Brain microvascular endothelial cell (primary cell): ENCODE measurements at regions not wholly inside any gene's neighbourhood (a gene's known extent, or its start where the extent isn't known, plus 50 kb on each side); places are given as distances from the start of the nearest gene placed in this dataset.

Experiments used
- DNase-seq: peaks from one replicate; pipeline ENCODE4 v3.0.0-alpha.2; 2020
- H3K27ac ChIP-seq: fragments of 250-450 bp; sonication (Bioruptor Pico); 2 replicates; pipeline ENCODE4 v1.5.1; 2020; ENCODE audit warnings: mild to moderate bottlenecking, moderate library complexity
- H3K27me3 ChIP-seq: fragments of 250-450 bp; sonication (Bioruptor Pico); replicated peaks from 2 replicates; pipeline ENCODE4 v1.5.1; 2020; ENCODE audit warnings: mild to moderate bottlenecking
- H3K36me3 ChIP-seq: fragments of 250-450 bp; sonication (Bioruptor Pico); replicated peaks from 2 replicates; pipeline ENCODE4 v1.5.1; 2020; ENCODE audit warnings: mild to moderate bottlenecking
- H3K4me3 ChIP-seq: 2 replicates; pipeline ENCODE4 v1.5.1; 2011; ENCODE audit warnings: low read depth, mild to moderate bottlenecking, control low read depth, low read length, moderate library complexity
- in situ Hi-C: cut with HindIII; loops from 2 replicates; pipeline ENCODE4 v1.10.0; 2017; ENCODE audit warnings: low sequenced_read_pairs, low pct_ligation_motif_present
- TF ChIP-seq, protein P1 (sequence below): IDR thresholded peaks from 2 replicates; pipeline ENCODE4 v1.5.1; 2011; ENCODE audit warnings: low read depth, mild to moderate bottlenecking, moderate library complexity, low read length, control low read depth, inconsistent platforms; ENCODE audit errors: missing control alignments

GRCh38 chr4:35247047-35247446 is 997.3 kb downstream of the ARAP2 start:
- Histone ChIP-seq H3K36me3 (no peaks in the 10 kb centered on the region), H3K4me3 (no peak overlapping the region), H3K27me3 (no peaks in the 10 kb centered on the region), H3K27ac (no peak overlapping the region)
- in situ Hi-C loops: no loop called here
- TF ChIP-seq, protein P1, sequence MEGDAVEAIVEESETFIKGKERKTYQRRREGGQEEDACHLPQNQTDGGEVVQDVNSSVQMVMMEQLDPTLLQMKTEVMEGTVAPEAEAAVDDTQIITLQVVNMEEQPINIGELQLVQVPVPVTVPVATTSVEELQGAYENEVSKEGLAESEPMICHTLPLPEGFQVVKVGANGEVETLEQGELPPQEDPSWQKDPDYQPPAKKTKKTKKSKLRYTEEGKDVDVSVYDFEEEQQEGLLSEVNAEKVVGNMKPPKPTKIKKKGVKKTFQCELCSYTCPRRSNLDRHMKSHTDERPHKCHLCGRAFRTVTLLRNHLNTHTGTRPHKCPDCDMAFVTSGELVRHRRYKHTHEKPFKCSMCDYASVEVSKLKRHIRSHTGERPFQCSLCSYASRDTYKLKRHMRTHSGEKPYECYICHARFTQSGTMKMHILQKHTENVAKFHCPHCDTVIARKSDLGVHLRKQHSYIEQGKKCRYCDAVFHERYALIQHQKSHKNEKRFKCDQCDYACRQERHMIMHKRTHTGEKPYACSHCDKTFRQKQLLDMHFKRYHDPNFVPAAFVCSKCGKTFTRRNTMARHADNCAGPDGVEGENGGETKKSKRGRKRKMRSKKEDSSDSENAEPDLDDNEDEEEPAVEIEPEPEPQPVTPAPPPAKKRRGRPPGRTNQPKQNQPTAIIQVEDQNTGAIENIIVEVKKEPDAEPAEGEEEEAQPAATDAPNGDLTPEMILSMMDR: no peak
- DNase-seq: no peak

DNA sequence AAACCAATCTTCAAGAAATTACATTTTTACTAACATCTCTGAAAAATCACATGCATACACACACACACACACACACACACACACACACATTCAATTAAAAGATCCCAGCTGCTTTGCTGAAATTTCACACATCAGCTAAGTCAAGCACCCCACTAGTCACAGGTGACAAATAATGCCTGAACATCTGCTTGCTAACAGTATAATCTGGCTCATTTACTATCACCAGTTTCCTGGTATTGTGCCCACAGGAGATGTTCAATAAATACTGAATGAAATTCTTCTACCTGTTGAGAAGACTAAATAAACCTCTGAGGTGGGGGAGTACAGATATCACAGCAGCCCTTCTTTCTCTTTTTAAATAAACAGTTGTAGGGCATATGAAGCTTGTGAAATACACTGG is 994.0 kb downstream of the ARAP2 start:
- no peaks in the 10 kb centered on the region for H3K27me3 ChIP-seq
- TF ChIP-seq, protein P1: no peak
- no peak overlapping the region for H3K4me3 ChIP-seq
- in situ Hi-C loops: no loop called here
- H3K36me3 ChIP-seq: no peaks in the 10 kb centered on the region
- no peak overlapping the region for H3K27ac ChIP-seq
- no peak for DNase-seq

DNA sequence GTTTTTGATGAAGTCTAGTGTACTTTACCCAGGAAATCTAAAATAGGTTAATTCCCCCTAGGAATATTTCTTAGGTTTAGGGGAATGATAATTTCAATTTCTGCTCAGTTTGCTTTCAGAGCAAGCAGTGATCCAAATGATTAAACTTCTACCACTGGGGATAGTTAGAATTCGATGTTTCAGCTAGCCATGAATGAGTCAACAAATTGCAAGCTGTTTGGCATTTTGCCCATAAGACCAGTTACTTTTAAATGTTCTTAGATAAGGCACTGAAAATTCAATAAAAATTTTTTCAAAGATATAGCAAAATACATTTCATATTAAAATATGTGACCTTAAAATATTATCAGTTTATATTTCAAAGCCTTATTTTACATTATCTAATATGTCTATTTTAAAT is 993.6 kb downstream of the ARAP2 start:
- no peak overlapping the region for H3K27ac ChIP-seq
- H3K27me3 ChIP-seq: no peaks in the 10 kb centered on the region
- TF ChIP-seq, protein P1: no peak
- in situ Hi-C loops: no loop called here
- H3K36me3 ChIP-seq: no peaks in the 10 kb centered on the region
- no peak overlapping the region for H3K4me3 ChIP-seq
- no peak for DNase-seq

GRCh38 chr4:35252071-35252470 is 992.2 kb downstream of the ARAP2 start:
- DNase-seq: no peak
- no peak overlapping the region for H3K27ac ChIP-seq
- H3K27me3 ChIP-seq: no peaks in the 10 kb centered on the region
- no peak overlapping the region for H3K4me3 ChIP-seq
- H3K36me3 ChIP-seq: no peaks in the 10 kb centered on the region
- in situ Hi-C loops: no loop called here
- TF ChIP-seq, protein P1: no peak

- in situ Hi-C loops: no loop called here
Observed at GRCh38 chr4:35252866-35253265, 991.4 kb downstream of the ARAP2 start.

GRCh38 chr4:35253331-35253730 is 991.0 kb downstream of the ARAP2 start:
- no peaks in the 10 kb centered on the region for H3K27me3 ChIP-seq
- H3K27ac ChIP-seq: no peak overlapping the region
- DNase-seq: no peak
- H3K36me3 ChIP-seq: no peaks in the 10 kb centered on the region
- H3K4me3 ChIP-seq: no peak overlapping the region
- in situ Hi-C loops: no loop called here
- TF ChIP-seq, protein P1: no peak

More at GRCh38 chr4:35252866-35253265, 991.4 kb downstream of the ARAP2 start:
- TF ChIP-seq, protein P1: no peak
- Histone ChIP-seq H3K27me3 (no peaks in the 10 kb centered on the region), H3K36me3 (no peaks in the 10 kb centered on the region), H3K27ac (no peak overlapping the region), H3K4me3 (no peak overlapping the region)
- DNase-seq: no peak
